Activated T-cell treated with anti-CD3 and anti-CD28 coated beads for 24 hours (primary cell): ENCODE measurements at regions not wholly inside any gene's neighbourhood (a gene's known extent, or its start where the extent isn't known, plus 50 kb on each side); places are given as distances from the start of the nearest gene placed in this dataset.
"Not testable (repeated sequence)": the region's sequence is repeated elsewhere in the genome, so short reads cannot be mapped to it uniquely, and the experiment has no call there.

Experiments used
- DNase-seq: peaks from one replicate; pipeline ENCODE4 v3.0.0-alpha.2; 2020; ENCODE audit warnings: low read depth

- DNase-seq: no peak
These were observed 176.2 kb downstream of the DIRAS2 start for GRCh38 chr9:90466441-90466840.

- no peak for DNase-seq
These were observed 173.2 kb downstream of the DIRAS2 start for GRCh38 chr9:90469435-90469834.

- DNase-seq: no peak
These were observed 172.7 kb downstream of the DIRAS2 start for GRCh38 chr9:90469865-90470387.

- no peak for DNase-seq
These were observed 166.6 kb downstream of the DIRAS2 start for GRCh38 chr9:90476058-90476457.

- no peak for DNase-seq
These were observed 165.1 kb downstream of the DIRAS2 start for GRCh38 chr9:90477535-90477934.

GRCh38 chr9:90478821-90479220, 163.8 kb downstream of the DIRAS2 start:
- DNase-seq: no peak

GRCh38 chr9:90485028-90485427, 157.6 kb downstream of the DIRAS2 start:
- no peak for DNase-seq

- no peak for DNase-seq
These were observed 153.6 kb downstream of the DIRAS2 start for GRCh38 chr9:90489066-90489465.

GRCh38 chr9:90499761-90500160, 142.9 kb downstream of the DIRAS2 start:
- DNase-seq: no peak

GRCh38 chr9:90502134-90502533, 140.5 kb downstream of the DIRAS2 start:
- no peak for DNase-seq

GRCh38 chr9:90504486-90504885, 138.1 kb downstream of the DIRAS2 start:
- no peak for DNase-seq

GRCh38 chr9:90505695-90506094, 136.9 kb downstream of the DIRAS2 start:
- DNase-seq: no peak

GRCh38 chr9:90506402-90506801, 136.2 kb downstream of the DIRAS2 start:
- DNase-seq: not testable (repeated sequence)

- DNase-seq: no peak
These were observed 135.0 kb downstream of the DIRAS2 start for GRCh38 chr9:90507621-90508020.

- DNase-seq: no peak
These were observed 133.7 kb downstream of the DIRAS2 start for GRCh38 chr9:90508940-90509339.

GRCh38 chr9:90511711-90512110, 130.9 kb downstream of the DIRAS2 start:
- no peak for DNase-seq

- no peak for DNase-seq
These were observed 127.7 kb downstream of the DIRAS2 start for GRCh38 chr9:90514877-90515276.

- no peak for DNase-seq
These were observed 127.1 kb downstream of the DIRAS2 start for GRCh38 chr9:90515510-90515909.

- no peak for DNase-seq
These were observed 125.5 kb downstream of the DIRAS2 start for GRCh38 chr9:90517103-90517502.

- no peak for DNase-seq
These were observed 120.6 kb downstream of the DIRAS2 start for GRCh38 chr9:90521811-90522570.

GRCh38 chr9:90523958-90524357, 118.7 kb downstream of the DIRAS2 start:
- DNase-seq: no peak

- DNase-seq: no peak
These were observed 116.2 kb downstream of the DIRAS2 start for GRCh38 chr9:90526386-90526785.

- not testable (repeated sequence) for DNase-seq
These were observed 106.5 kb downstream of the DIRAS2 start for GRCh38 chr9:90536094-90536493.

- no peak for DNase-seq
These were observed 104.1 kb downstream of the DIRAS2 start for GRCh38 chr9:90538566-90538965.
